ENCODE measurements at regions not wholly inside any gene's neighbourhood (a gene's known extent, or its start where the extent isn't known, plus 50 kb on each side); places are given as distances from the start of the nearest gene placed in this dataset.

DNA sequence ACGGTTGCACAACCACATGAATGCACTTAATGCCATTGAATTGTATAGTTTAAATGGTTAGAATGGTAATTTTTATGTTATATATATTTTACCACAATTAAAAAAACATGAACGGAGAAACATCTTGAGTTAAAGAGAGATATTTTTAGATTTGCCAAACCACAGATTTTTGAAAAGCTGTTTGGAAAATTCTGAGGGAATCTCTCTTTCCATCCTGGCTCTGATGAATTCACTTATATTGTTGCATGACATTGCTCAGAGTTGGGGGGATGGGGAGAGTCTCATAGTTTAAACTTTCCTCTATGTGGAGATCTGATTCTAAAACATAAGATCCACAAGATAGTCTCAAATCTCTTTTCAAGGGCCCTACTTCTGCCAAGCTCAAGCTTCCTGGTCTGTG lies 275.0 kb upstream of the NPVF start:
- TF ChIP-seq, protein P1, sequence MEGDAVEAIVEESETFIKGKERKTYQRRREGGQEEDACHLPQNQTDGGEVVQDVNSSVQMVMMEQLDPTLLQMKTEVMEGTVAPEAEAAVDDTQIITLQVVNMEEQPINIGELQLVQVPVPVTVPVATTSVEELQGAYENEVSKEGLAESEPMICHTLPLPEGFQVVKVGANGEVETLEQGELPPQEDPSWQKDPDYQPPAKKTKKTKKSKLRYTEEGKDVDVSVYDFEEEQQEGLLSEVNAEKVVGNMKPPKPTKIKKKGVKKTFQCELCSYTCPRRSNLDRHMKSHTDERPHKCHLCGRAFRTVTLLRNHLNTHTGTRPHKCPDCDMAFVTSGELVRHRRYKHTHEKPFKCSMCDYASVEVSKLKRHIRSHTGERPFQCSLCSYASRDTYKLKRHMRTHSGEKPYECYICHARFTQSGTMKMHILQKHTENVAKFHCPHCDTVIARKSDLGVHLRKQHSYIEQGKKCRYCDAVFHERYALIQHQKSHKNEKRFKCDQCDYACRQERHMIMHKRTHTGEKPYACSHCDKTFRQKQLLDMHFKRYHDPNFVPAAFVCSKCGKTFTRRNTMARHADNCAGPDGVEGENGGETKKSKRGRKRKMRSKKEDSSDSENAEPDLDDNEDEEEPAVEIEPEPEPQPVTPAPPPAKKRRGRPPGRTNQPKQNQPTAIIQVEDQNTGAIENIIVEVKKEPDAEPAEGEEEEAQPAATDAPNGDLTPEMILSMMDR (IDR thresholded peaks at IDR 0.05) = no peak
- no peak for TF ChIP-seq POLR2A (IDR thresholded peaks at IDR 0.05)

All from adrenal gland (tissue), 5 donors.